OCI-LY3 (cell line): ENCODE measurements at regions not wholly inside any gene's neighbourhood (a gene's known extent, or its start where the extent isn't known, plus 50 kb on each side); places are given as distances from the start of the nearest gene placed in this dataset.

ENCODE experiments used
- H2AFZ ChIP-seq: fragments of 200-600, 300-600 bp; shearing (Covaris generic); 2 replicates; pipeline ENCODE4 v1.6.0; 2014; ENCODE audit warnings: antibody characterized with exemption, low read depth, low read length
- H3K27ac ChIP-seq: fragments of 200-600, 300-600 bp; sonication (generic); 2 replicates; pipeline ENCODE4 v1.5.1; 2014; ENCODE audit warnings: mild to moderate bottlenecking, low read length, moderate library complexity, mixed read lengths
- H3K27me3 ChIP-seq: fragments of 200-600, 300-600 bp; sonication (generic); 2 replicates; pipeline ENCODE4 v1.6.1; 2014; ENCODE audit warnings: low read depth, low read length, mixed read lengths
- H3K36me3 ChIP-seq: fragments of 200-600, 300-600 bp; sonication (generic); replicated peaks from 2 replicates; pipeline ENCODE3; 2014; ENCODE audit warnings: low read depth, low read length, mixed read lengths
- H3K4me1 ChIP-seq: fragments of 300-600, 200-600 bp; sonication (generic); 2 replicates; pipeline ENCODE4 v1.6.1; 2014; ENCODE audit warnings: low read length, mixed read lengths
- H3K4me2 ChIP-seq: fragments of 200-600, 300-600 bp; sonication (generic); 2 replicates; pipeline ENCODE4 v1.6.1; 2014; ENCODE audit warnings: low read length, mixed read lengths
- H3K4me3 ChIP-seq: fragments of 300-600, 200-600 bp; sonication (generic); 2 replicates; pipeline ENCODE4 v1.5.1; 2014; ENCODE audit warnings: antibody characterized with exemption, mild to moderate bottlenecking, low read length, moderate library complexity
- H3K79me2 ChIP-seq: fragments of 300-600, 200-600 bp; shearing (Covaris generic); 2 replicates; pipeline ENCODE4 v1.6.1; 2014; ENCODE audit warnings: mild to moderate bottlenecking, low read length, mixed read lengths
- H3K9ac ChIP-seq: fragments of 300-600, 200-600 bp; shearing (Covaris generic); 2 replicates; pipeline ENCODE4 v1.6.0; 2014; ENCODE audit warnings: mild to moderate bottlenecking, low read length, moderate library complexity
- H3K9me3 ChIP-seq: fragments of 200-600, 300-600 bp; shearing (Covaris generic); 2 replicates; pipeline ENCODE4 v1.6.1; 2014; ENCODE audit warnings: low read length, mixed read lengths; ENCODE audit not compliant: insufficient read depth
- H4K20me1 ChIP-seq: fragments of 200-600, 300-600 bp; sonication (generic); 2 replicates; pipeline ENCODE4 v1.6.1; 2016; ENCODE audit warnings: low read length, mixed read lengths; ENCODE audit not compliant: insufficient read depth
- EZH2phosphoT487 ChIP-seq: fragments of 200-600 bp; shearing (Covaris generic); IDR thresholded peaks from 2 replicates; pipeline ENCODE4 v1.6.1; 2018; ENCODE audit warnings: antibody characterized with exemption, mixed run types, low read depth
- TF ChIP-seq, protein P1 (sequence below): fragments of 200-600, 300-600 bp; sonication (generic); IDR thresholded peaks from 2 replicates; pipeline ENCODE4 v1.5.1; 2014; ENCODE audit warnings: antibody characterized with exemption, low read length, low read depth

DNA sequence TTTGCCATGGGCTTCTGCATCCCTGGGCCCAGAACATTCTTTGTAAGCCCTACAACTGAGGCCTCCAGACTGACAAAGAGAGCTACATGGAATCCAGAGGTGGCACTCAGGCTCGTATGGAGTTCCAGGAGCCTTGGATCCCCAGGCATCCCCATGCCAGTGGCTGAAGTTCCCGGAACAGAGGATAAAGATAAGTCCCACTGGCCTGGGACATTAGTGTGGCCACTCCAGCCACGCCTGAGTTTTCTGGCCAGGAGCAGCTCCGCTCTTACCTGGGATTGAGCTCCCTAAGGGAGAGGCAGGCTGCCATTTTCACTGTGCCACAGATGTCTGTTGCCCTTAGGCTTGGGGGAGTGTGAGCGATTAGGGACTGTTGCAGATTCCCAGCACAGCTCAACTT lies 656.3 kb upstream of the FAM174A start:
- TF ChIP-seq EZH2phosphoT487 = no peak
- TF ChIP-seq, protein P1, sequence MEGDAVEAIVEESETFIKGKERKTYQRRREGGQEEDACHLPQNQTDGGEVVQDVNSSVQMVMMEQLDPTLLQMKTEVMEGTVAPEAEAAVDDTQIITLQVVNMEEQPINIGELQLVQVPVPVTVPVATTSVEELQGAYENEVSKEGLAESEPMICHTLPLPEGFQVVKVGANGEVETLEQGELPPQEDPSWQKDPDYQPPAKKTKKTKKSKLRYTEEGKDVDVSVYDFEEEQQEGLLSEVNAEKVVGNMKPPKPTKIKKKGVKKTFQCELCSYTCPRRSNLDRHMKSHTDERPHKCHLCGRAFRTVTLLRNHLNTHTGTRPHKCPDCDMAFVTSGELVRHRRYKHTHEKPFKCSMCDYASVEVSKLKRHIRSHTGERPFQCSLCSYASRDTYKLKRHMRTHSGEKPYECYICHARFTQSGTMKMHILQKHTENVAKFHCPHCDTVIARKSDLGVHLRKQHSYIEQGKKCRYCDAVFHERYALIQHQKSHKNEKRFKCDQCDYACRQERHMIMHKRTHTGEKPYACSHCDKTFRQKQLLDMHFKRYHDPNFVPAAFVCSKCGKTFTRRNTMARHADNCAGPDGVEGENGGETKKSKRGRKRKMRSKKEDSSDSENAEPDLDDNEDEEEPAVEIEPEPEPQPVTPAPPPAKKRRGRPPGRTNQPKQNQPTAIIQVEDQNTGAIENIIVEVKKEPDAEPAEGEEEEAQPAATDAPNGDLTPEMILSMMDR = no peak
- H3K9ac ChIP-seq = no peak overlapping the region
- no peaks in the 10 kb centered on the region for H3K79me2 ChIP-seq
- H3K4me2 ChIP-seq = no peak overlapping the region
- no peak overlapping the region for H3K27ac ChIP-seq
- no peaks in the 10 kb centered on the region for H3K4me1 ChIP-seq
- H2AFZ ChIP-seq = no peak overlapping the region
- H4K20me1 ChIP-seq = no peaks in the 10 kb centered on the region
- H3K4me3 ChIP-seq = no peak overlapping the region
- no peaks in the 10 kb centered on the region for H3K27me3 ChIP-seq
- no peaks in the 10 kb centered on the region for H3K36me3 ChIP-seq
- H3K9me3 ChIP-seq = no peaks in the 10 kb centered on the region

DNA sequence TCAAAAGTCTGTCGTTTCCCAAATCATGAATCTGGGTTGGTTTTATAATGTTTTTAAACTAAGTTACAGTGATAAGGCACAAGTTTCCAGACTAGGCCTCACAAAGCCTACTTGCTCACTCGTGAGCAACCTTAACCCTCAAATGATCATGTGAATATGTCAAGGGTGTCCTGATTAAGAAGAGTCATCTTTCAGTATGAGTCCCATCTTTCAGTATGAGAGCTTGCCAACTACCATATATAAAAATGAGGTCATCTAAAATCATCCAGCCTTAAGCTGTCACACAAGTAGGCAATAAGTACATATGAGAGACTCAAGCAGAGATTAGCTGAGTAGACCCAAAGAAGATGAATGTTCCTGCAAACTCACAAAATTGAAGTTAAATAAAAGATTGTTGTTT lies 668.4 kb upstream of the FAM174A start:
- no peaks in the 10 kb centered on the region for H3K79me2 ChIP-seq
- no peak for TF ChIP-seq EZH2phosphoT487
- TF ChIP-seq, protein P1 = no peak
- H3K4me3 ChIP-seq = no peak overlapping the region
- H3K4me1 ChIP-seq = peaks cover 5% of the 10 kb centered on the region; the same call in 1 of the 2 replicates
- no peak overlapping the region; the same call in 1 of the 2 replicates for H3K4me2 ChIP-seq
- H3K9ac ChIP-seq = no peak overlapping the region
- no peaks in the 10 kb centered on the region for H3K36me3 ChIP-seq
- no peak overlapping the region for H3K27ac ChIP-seq
- no peak overlapping the region for H2AFZ ChIP-seq
- no peaks in the 10 kb centered on the region for H3K27me3 ChIP-seq
- no peaks in the 10 kb centered on the region for H4K20me1 ChIP-seq
- no peaks in the 10 kb centered on the region for H3K9me3 ChIP-seq

DNA sequence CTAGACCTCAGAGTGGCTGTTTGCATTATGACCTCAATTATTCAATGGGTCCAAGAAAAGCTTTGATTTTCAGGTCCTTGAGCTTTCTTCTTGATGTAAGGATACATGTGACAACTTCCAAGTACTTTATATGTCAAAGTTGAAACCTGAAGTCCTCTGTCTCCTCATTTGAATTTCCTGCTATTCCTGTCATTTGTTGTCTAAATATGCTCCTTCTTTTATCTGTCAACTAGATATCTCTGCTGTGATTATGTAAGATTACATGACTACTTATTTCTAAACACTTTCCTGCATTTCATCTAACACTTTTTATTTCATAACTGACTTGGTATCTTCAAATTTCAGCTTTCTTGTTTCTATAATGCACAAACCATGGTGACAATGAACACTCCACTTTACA lies 670.0 kb upstream of the FAM174A start:
- no peaks in the 10 kb centered on the region for H3K27me3 ChIP-seq
- no peak overlapping the region for H3K4me3 ChIP-seq
- peaks cover 5% of the 10 kb centered on the region; the same call in 1 of the 2 replicates for H3K4me1 ChIP-seq
- H3K36me3 ChIP-seq = no peaks in the 10 kb centered on the region
- no peak overlapping the region for H2AFZ ChIP-seq
- TF ChIP-seq, protein P1 = no peak
- no peak for TF ChIP-seq EZH2phosphoT487
- H3K9ac ChIP-seq = no peak overlapping the region
- H3K4me2 ChIP-seq = no peak overlapping the region
- H3K79me2 ChIP-seq = no peaks in the 10 kb centered on the region
- no peaks in the 10 kb centered on the region for H3K9me3 ChIP-seq
- H4K20me1 ChIP-seq = no peaks in the 10 kb centered on the region
- H3K27ac ChIP-seq = no peak overlapping the region

DNA sequence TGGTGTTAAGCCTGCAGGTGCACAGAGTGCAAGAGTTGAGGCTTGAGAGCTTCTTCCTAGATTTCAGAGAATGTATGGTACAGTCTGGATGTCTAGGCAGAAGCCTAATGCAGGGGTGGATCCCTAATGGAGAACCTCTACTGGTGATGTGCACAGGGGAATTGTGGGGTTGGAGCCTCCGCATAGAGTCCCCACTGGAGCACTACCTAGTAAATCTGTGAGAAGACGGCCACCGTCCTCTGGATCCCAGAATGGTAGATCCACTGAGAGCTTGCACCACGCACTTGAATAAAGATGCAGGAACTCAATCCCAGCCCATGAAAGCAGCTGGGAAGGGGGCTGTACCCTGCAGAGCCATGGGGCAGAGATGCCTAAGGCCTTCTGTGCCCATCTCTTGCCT lies 699.4 kb upstream of the FAM174A start:
- Histone ChIP-seq H3K4me2 (no peak overlapping the region), H4K20me1 (no peaks in the 10 kb centered on the region), H3K36me3 (no peaks in the 10 kb centered on the region), H3K4me1 (no peaks in the 10 kb centered on the region), H3K27ac (no peak overlapping the region), H3K9me3 (no peaks in the 10 kb centered on the region), H3K9ac (no peak overlapping the region), H2AFZ (no peak overlapping the region), H3K27me3 (no peaks in the 10 kb centered on the region), H3K4me3 (no peak overlapping the region), H3K79me2 (no peaks in the 10 kb centered on the region)
- no peak for TF ChIP-seq EZH2phosphoT487
- TF ChIP-seq, protein P1 = no peak
